Upper lobe of right lung (tissue), 1 donor: ENCODE measurements at regions not wholly inside any gene's neighbourhood (a gene's known extent, or its start where the extent isn't known, plus 50 kb on each side); places are given as distances from the start of the nearest gene placed in this dataset.

Experiments
- ATAC-seq: fragments of 200-7000 bp; cut with Tn5 transposase; one replicate; pipeline ENCODE4 v1.9.1; 2020; ENCODE audit warnings: mild to moderate bottlenecking, moderate library complexity
- DNase-seq: peaks from one replicate; pipeline ENCODE4 v3.0.0-alpha.2; 2020
- H3K27ac ChIP-seq: fragments of 200-600 bp; one replicate; pipeline ENCODE4 v1.8.0; 2022
- H3K27me3 ChIP-seq: fragments of 200-600 bp; one replicate; pipeline ENCODE4 v1.8.0; 2022; ENCODE audit warnings: mild to moderate bottlenecking
- H3K36me3 ChIP-seq: fragments of 200-600 bp; one replicate; pipeline ENCODE4 v1.8.0; 2022
- H3K4me1 ChIP-seq: fragments of 200-600 bp; one replicate; pipeline ENCODE4 v1.8.0; 2022
- H3K4me3 ChIP-seq: fragments of 200-600 bp; one replicate; pipeline ENCODE4 v1.8.0; 2022; ENCODE audit warnings: mild to moderate bottlenecking
- H3K9me3 ChIP-seq: fragments of 200-600 bp; one replicate; pipeline ENCODE4 v1.8.0; 2022
- CTCF ChIP-seq: fragments of 200-600 bp; IDR thresholded peaks from one replicate; pipeline ENCODE4 v1.8.0; 2022; ENCODE audit warnings: antibody characterized with exemption
- intact Hi-C: fragments of 100-400 bp; cut with DNase I; formaldehyde crosslinking; loops from one replicate; pipeline ENCODE4 v1.11.0; 2022
- donor health status: DM: no; HTN: yes; CAD: no; lungs with severe emphysema.

- no peak for TF ChIP-seq CTCF
- peaks cover 6% of the 10 kb centered on the region for H3K27me3 ChIP-seq
Observed at GRCh38 chr11:31926816-31927528, 115.8 kb upstream of the PAX6 start.

GRCh38 chr11:31926106-31926505, 115.0 kb upstream of the PAX6 start:
- intact Hi-C loops = no loop called here
- Histone ChIP-seq H3K27ac (no peak overlapping the region), H3K36me3 (no peaks in the 10 kb centered on the region), H3K27me3 (peaks cover 7% of the 10 kb centered on the region), H3K4me1 (no peaks in the 10 kb centered on the region), H3K4me3 (no peak overlapping the region), H3K9me3 (no peaks in the 10 kb centered on the region)
- ATAC-seq (no peak), DNase-seq (no peak)
- no peak for TF ChIP-seq CTCF

More at GRCh38 chr11:31926816-31927528, 115.8 kb upstream of the PAX6 start:
- H3K27ac ChIP-seq = no peak overlapping the region
- intact Hi-C loops = no loop called here
- no peaks in the 10 kb centered on the region for H3K36me3 ChIP-seq
- H3K9me3 ChIP-seq = no peaks in the 10 kb centered on the region
- ATAC-seq (no peak), DNase-seq (no peak)
- no peaks in the 10 kb centered on the region for H3K4me1 ChIP-seq
- H3K4me3 ChIP-seq = no peak overlapping the region

- no peak for TF ChIP-seq CTCF
- no peak for ATAC-seq
Observed at GRCh38 chr11:31922450-31922849, 111.3 kb upstream of the PAX6 start.

GRCh38 chr11:31921081-31921480, 110.0 kb upstream of the PAX6 start:
- Histone ChIP-seq H3K36me3 (no peaks in the 10 kb centered on the region), H3K27me3 (peaks cover 15% of the 10 kb centered on the region), H3K4me3 (no peak overlapping the region), H3K9me3 (no peaks in the 10 kb centered on the region), H3K4me1 (no peaks in the 10 kb centered on the region), H3K27ac (no peak overlapping the region)
- DNase-seq (no peak), ATAC-seq (no peak)
- TF ChIP-seq CTCF = no peak
- intact Hi-C loops = no loop called here

More at GRCh38 chr11:31922450-31922849, 111.3 kb upstream of the PAX6 start:
- H3K27me3 ChIP-seq = peaks cover 8% of the 10 kb centered on the region
- no peaks in the 10 kb centered on the region for H3K4me1 ChIP-seq
- no peaks in the 10 kb centered on the region for H3K36me3 ChIP-seq
- no peaks in the 10 kb centered on the region for H3K9me3 ChIP-seq
- no peak overlapping the region for H3K4me3 ChIP-seq
- no peak overlapping the region for H3K27ac ChIP-seq
- no peak for DNase-seq
- intact Hi-C loops = no loop called here

GRCh38 chr11:31919175-31919574, 108.1 kb upstream of the PAX6 start:
- no peak overlapping the region for H3K4me3 ChIP-seq
- H3K27ac ChIP-seq = no peak overlapping the region
- ATAC-seq (no peak), DNase-seq (no peak)
- H3K36me3 ChIP-seq = no peaks in the 10 kb centered on the region
- H3K4me1 ChIP-seq = no peaks in the 10 kb centered on the region
- TF ChIP-seq CTCF = no peak
- no peaks in the 10 kb centered on the region for H3K9me3 ChIP-seq
- intact Hi-C loops = no loop called here
- H3K27me3 ChIP-seq = peaks cover 18% of the 10 kb centered on the region

GRCh38 chr11:31915867-31916266, 104.7 kb upstream of the PAX6 start:
- Histone ChIP-seq H3K36me3 (no peaks in the 10 kb centered on the region), H3K4me3 (no peak overlapping the region), H3K9me3 (no peaks in the 10 kb centered on the region), H3K4me1 (no peaks in the 10 kb centered on the region), H3K27me3 (peaks cover 19% of the 10 kb centered on the region), H3K27ac (no peak overlapping the region)
- TF ChIP-seq CTCF = no peak
- DNase-seq = no peak
- ATAC-seq = no peak
- intact Hi-C loops = no loop called here
